KG1 (cell line): ENCODE measurements at regions not wholly inside any gene's neighbourhood (a gene's known extent, or its start where the extent isn't known, plus 50 kb on each side); places are given as distances from the start of the nearest gene placed in this dataset.

Source experiments
- DNase-seq: peaks from one replicate; lab custom pipeline; 2025; lab: John Stamatoyannopoulos, UW

DNA sequence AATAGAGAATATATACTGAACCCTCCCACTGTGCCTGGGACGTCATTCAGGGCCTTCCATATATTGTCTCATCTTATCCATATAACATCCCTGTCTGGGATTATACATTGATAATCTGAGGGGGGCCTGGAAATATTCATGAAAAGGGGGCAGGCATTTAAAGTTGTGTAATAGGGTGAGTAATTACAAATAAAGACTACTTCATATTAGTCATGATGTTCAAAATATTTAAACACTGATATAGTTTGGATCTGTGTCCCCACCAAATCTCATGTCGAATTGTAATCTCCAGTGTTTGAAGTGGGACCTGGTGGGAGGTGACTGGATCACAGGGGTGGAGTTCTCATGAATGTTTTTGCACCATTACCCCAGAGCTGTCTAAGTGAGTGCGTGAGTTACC is 97.8 kb downstream of the AQP9 start:
- no peak for DNase-seq

DNA sequence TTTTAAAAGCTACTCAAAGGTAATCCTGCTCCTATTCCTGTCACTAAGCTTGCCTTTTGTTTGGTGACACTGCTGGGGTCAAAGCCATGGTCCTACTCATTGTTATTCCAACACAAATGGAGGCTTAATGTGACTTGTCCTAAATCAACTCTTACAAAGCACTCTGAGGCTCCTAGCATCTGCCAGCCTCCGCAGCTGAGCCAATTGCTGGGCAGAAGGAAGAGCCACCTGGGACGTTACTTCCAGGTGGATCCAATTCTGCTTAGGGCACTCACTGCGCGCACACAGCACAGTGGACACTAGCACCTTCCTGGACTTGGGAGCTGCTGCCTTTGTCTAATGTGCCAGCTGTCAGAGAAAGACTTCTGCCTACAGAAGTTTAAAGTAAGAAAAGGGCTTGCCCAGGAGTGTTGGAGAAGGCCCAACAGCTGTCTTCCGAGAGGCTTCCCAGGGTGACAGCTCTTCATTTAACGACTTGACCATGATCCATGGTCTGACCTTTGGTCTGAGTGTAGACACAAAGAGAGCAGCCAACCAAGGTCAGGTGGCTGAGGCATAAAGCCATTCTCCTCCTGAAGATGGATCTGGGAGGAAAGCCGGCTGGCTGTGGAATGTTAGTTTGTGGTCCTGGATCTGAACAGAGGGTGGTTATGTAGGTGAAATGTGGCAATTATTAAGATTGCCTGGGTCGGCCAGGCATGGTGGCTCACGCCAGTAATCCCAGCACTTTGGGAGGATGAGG is 102.2 kb downstream of the AQP9 start:
- no peak for DNase-seq

DNA sequence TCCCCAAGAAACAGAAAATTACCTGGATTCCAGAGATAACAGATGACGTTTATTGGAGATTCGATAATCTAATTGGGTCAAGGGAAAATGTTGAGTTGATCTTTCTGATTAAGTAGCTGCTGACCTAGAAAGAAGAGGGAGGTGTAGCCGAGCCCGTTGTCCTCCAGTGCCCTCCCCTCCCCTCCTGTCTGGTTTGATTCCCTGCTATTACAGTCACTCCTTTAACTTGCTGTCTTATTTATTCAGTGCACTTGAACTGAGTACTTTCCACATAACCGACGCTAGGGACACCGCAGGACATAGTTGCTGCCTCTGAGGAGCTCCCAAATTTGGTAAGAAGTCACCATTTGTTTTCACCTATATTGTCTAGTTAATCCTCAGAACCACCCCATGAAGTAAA is 103.7 kb downstream of the AQP9 start:
- DNase-seq: no peak

DNA sequence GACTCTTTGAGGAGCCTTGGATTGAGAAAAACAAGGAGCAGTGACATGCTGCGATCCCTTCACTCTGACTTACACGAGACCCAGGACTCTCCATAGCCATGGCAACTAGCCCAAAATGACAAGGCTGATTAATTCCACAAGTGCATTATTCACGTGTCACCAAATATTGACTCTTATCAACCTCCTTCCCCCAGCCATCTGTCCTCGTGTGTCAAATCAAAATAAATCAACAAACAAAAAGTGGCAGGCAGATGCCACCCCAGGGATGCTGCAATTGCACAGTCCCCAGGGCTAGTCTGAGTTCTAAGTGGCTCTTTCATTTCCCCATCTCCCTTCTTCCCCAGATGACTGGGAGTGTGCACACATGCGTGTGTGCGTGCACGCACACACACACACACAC is 104.9 kb downstream of the AQP9 start:
- no peak for DNase-seq

DNA sequence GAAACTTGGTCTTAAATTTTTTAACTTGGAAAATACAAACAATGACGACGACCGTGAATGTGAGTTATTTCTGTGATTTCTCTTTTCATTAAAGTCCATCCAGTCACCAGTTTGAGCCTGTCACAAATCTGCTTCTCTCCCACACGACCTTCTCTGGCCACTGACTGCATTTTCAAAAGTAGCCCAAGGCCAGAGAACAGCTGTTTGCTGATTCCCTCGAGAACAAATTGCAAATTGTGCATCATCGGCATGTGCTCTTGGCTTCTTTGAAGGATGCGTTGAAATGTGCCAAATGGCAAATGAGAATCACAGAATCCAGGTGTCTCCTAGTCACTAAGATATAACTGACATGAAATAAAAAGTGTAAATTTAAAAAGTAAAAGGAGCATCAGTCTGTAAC is 106.4 kb downstream of the AQP9 start:
- no peak for DNase-seq

DNA sequence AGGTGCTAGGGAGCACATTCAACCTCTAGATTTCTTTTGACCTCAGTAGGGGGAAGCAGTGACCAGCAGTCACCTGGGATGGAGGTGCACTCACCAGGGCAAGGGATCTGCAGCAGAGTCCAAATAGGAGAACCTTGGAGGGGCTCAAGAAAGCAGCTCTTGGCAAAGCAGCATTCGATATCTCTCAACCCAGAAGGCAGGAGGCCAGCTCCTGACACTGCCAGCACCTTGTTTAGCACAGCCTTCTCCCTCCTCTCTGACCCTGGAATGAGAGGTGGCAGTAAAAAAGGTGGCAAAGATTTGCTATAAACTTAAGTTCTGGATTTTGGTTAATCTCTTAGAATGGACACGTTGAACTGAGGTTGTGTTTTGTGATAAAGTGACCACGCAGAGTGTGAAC is 107.9 kb downstream of the AQP9 start:
- no peak for DNase-seq

DNA sequence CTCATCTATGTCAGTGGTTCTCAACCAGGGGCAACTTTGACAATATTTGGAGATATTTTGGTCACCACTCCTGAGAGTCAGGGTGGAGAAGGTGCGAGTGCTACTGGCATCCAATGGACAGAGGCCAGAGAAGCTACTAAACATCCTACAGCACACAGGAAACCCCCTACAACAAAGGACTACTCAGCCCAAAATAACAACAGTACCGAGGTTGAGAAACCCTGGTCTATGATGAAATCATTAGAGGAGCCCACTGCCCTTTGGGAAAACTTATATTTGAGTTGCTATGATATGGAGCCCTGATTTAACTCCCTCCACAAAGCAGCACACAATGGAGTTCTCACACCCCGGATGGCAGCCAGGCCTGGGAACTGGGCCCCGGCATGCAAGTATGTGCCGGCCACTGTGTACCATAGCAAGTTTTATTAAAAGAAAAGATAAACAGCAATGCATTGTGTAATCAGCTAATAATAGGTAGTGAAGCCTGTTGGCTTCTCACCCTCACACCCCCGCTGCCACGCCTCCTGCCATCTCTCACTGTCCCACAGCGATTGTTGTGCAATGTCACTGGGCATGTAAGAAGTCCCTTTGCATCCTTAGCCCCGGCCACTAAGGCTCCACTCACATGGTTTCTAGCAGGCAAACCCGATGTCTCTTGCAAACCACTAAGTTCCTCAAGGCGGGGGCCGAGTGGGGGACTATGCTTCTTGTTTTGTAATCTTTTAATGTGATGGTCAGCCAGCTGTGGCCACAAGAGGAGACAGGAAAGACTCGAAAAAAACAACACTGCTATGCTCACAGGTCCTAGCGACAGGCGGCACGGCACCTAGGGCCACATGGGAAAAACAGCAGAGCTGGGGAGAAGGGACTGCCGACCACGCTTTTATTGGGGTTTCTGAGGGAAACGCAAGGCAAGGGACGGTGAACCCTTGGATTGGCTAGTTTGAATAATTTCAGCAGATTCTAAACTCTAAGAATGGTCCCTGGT is 110.0 kb downstream of the AQP9 start:
- no peak for DNase-seq

DNA sequence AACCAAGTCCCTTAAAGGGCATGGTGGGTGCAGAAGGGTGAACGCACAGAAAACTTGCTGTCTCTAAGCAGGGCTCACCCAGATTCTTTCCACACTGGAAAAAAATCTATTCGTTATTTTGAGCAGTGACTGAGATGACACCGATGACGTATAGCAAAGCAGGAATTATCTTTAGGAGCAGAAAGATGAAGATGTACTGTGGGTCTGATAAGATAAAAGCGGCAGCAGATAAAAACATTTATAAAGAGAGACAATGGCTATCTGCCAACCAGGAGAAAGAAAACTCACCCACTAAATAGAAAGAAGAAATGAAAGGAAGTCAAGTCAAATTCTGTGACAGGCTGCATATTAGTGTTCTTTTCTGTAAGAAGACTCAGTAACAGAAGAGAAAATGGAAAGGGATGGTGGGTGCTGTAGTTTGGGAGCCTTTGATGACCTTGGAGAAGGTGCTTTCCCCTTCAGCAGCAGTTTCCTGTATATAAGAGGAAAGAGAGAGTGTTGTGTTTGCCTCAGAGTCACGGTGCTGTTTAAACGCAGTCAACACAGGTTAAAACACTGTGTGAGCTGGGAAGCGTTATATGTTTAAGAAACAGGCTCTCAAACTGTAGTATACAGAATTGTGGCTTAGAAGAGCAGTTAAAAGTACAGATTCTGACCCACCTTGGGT is 111.6 kb downstream of the AQP9 start:
- no peak for DNase-seq

DNA sequence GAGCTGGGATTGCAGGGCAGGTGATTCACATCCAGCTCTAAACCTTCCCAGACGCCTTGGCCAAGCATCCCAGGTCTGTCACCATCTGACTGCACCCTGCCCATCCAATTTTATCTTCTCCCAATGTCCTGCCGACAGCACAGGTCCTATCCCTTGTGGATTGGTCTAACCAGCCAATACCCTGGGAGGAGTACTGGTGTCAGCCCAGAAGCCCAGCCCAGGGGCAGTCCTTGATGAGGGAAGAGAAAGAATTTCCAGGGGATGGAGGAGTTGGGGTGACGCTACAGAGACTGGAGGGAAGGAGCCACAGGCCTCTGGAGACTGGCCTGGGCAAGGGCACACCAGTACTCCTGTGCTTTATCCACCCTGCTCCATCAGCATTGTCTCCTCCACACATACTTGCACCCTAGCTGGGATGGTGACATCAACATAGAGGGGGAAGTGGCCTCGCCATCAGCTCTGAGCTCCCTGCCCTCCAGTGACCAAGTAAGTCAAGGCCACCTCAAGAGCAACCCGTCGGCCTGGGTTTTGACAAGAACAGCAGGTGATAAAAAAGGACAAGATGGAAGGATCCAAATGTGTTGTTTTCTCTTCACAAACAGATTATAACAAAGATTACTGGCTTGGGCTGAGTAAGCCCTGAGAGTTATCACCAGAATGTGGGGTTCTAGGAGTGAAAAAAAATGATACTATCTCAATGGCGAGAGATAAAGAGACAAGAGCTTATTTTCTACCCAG is 114.6 kb downstream of the AQP9 start:
- DNase-seq: no peak

DNA sequence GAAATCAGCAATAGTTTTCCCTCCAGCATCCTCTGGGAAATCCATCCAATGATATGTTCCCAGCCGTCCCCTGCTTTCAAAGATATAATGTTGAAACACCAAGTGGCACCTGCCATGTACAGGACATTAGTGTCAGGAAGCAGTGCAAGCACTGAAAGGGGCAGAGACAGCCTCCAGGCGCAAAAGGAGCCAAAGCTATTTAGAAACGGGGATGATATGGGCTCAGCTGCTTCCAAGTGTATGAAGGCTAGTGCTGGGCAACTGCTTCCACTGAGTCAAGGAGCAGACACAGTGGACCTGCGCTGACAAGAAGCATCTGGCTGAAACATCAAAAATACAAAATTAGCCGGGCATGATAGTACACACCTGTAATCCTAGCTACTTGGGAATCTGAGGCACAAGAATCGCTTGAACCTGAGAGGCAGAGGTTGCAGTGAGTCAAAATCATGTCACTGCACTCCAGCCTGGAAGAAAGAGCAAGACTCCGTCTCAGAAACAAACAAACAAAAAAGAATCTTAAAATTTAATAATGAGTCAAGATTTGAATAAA is 119.7 kb downstream of the AQP9 start:
- DNase-seq: no peak

DNA sequence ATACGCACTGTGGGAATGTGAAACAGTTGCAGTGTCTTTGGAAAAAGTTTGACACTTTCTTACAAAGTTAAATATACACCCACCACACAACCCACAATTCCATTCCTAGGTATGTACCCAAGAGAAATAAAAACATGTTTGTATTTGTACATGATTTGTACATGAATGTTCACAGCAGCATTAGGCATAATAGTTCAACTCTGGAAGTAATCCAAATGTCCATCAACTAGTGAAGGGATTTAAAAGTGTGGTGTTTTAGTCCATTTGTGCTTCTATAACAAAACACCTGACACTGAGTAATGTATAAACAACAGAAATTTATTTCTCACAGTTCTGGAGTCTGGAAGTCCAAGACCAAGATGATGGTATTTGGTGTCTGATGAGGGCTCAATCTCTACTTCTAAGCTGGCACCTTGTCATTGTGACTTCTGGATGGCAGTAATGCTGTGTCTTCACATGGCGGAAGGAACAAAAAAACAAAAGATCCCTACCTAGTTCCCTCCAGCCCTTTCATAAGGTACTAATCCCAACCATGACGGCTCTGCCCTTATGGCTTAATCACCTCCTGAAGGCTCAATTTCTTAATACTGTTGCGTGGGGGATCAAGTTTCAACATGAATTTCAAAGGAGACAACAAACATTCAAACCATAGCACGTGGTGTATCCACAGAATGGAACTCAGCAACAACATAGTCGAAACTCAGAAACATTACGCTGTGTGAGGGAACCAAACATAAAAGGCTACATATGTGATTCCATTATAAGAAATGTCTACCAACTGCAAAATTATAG is 120.5 kb downstream of the AQP9 start:
- no peak for DNase-seq

DNA sequence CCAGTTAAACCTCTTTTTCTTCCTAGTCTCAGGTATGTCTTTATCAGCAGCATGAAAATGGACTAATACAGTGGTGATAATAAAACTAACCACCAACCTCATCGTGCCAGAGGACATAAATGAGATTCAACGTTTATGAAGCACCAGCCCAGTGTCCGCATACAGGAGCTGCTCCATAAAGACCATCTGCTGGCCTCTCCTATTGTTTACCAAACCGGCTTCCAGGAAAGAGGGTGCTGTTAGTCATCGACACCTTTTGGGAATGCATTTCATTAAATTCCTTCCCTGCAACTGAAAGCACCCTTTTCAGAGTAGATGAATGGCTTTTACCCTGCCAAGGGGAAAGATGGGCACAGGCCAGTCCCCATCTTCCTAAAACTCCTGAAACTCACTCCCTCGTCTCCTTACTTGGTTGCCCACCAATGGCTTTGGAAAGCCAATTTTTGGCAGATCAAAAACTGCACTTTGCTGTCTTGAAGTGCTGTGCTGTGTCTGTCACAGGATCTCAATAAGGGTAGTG is 122.1 kb downstream of the AQP9 start:
- no peak for DNase-seq

DNA sequence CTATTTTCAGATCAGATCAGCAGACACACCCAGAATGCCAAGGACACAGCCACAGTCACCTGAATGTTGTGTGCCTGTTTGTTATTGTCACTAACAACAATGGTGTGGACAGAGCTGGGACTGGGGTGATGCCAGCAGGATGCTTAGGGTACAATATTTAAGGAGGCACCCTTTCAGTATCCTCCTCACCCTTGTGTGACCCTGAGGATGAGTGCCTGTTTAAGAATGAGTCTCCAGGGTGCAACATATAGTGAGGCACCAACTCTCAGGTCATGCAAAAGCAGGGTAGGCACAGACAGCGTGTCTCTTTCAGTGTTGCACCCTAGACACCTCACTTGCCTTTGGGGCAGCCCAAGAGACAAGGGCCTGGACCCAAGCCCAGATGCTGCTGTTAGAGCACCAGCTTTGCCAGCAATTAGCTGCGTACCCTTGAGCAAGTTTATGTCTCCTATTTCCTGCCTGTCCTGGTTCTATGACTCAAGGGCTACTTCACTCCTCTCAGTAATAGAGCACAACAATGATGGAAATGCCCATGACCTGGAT is 122.6 kb downstream of the AQP9 start:
- DNase-seq: no peak

DNA sequence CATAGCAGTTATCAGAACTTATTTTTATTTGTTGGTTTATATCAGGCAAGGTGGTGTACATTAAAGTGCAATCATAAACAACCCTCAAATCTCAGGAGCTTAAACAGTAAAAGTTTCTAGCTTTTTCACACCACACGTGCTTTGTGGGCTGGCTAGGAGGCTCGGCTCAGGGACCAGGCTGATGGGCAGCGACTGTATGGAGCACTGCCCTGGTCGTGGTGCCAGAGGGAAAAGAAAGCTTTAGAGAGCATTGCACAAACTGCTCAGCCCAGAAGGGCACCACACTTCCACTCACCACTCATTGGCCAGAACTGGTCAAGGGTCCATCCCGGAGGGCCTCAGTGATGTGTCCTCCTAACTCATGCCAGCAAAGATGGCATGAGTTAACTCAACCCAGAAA is 123.2 kb downstream of the AQP9 start:
- DNase-seq: no peak

DNA sequence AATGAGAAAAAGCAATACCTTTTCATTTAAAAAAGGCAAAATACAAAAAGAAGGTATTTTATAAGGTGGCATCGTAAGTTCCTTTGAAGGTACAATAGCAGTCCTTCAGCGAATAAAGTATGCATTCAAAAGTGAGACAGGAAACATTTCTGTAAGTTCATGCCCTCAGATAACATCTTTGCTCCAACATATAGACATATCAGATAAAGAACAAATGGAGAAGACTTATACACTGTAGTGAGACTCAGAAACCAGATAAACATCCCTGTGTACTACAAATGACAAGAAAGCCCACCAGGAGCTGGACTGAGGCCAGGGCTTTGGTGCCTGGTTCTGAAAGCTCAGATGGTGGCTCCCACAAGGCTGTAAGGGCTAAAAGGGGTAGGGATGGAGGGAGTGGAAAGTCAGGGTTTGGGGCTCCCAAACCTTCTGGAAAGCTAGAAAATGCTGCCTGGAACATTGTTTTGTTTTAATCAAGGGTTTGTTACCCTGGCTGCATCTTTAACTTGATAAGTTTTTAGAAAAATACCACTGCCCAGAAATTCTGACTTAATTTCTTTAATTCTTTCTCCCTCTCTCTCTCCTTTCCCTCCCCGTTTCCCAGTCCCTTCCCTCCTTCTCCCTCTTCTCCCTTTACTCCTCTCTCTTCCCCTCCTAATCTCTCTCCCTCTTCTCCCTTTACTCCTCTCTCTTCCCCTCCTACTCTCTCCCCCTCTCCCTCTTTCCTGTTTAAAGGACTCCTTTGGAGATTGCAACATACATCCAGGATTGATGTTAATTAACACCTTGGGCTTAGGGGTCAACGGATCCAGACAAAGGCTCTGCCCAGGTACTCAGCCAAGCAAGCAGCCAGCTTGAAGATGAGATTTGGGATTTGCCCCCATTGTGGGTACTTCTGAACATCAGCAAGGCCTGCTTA is 126.1 kb downstream of the AQP9 start:
- no peak for DNase-seq

DNA sequence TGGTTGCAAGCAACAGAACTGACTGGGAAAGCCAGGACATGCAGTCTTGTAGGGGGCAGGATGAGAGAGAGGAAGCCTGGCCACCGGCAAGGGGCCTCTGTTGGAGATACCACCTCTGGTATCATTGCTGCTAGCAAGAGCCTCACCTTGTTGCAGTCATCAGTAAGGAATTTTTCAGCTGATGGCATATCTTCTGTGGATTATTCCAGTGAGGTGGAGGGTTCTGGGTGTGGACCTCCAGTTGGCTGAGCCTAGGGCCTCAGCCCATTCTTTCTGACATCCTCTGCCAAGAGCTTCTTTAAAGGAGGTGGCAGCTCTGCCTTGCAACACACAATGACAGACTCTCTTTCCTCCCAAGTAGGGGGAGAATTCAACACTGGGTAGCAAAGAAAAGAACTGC is 128.9 kb downstream of the AQP9 start:
- no peak for DNase-seq

DNA sequence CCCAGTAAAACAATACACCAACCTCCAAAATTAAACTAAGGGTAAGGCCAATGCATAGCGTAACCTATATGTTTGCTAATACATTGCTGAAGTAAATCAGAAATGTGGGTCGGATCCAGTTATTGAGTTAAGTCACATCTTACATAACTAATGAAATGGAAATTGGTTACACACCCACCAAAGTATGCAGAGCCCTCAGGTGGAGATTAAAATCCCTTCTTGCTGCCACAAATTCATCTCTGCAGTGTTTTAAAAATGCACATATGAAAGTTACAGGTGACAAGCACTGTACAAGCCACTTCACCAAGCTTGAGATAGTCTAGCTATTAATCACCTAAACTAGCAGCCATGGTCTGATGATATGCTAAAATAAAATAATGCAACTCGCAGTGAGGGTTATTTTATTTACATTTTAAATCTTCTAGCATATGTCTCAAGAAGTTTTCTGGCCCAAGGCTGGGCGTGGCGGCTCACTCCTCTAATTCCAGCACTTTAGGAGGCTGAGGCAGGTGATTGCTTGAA is 130.6 kb downstream of the AQP9 start:
- no peak for DNase-seq

DNA sequence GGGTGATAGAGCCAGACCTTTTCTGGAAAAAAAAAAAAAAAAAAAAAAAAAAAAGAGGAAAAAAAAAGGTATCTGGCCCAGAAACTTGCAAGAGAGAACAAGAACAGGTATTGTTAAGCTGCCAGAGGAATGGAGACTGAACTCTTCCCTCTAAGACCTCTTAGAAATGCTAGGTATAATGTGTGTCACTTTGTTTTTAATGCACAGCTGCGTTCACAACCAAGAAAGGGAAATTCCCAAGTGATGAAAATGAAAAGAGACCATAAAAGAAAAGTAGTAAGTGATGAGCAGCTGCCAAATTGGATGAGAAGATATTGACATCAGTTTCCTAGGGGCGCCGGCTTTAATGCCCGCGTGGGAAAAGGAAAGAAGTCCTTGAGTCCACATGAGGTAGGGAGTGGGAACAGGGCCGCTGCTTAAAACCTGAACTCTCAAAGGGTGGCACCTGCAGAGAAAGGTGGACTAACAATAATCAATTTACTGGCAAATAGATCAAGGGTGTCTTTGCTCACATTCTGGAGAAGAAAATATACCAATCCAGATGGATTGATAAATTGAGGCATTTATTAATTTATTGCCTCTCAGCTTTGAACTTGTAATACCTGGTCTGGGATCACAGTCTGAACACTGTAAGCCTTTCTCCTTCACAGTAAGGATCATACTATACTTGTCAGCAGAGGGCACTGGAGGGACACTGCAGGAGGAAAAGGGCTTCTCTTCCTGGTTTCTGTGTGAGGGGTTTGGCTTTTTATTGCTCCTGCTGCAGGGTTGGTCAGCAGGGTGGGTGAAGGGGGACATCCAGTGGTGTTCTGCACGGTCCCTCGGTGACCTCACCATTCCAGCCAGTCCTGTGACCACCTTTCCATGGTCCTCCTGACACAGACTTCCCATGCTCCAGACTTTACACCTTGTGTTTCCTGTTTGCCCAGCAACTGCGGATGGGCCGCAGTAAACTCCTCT is 131.6 kb downstream of the AQP9 start:
- peak; percentile 20 for DNase-seq
